Smooth muscle cell of the brain vasculature (primary cell): ENCODE measurements at regions not wholly inside any gene's neighbourhood (a gene's known extent, or its start where the extent isn't known, plus 50 kb on each side); places are given as distances from the start of the nearest gene placed in this dataset.

Source experiments
- DNase-seq: peaks from one replicate; pipeline ENCODE4 v3.0.0-alpha.2; 2012; ENCODE audit warnings: low read depth, low spot score

- DNase-seq = no peak
Observed at GRCh38 chr2:2849464-2850217, 518.6 kb upstream of the MYT1L start.

GRCh38 chr2:2848621-2849333 lies 517.7 kb upstream of the MYT1L start:
- DNase-seq = no peak

GRCh38 chr2:2848198-2848597 lies 517.1 kb upstream of the MYT1L start:
- no peak for DNase-seq

- no peak for DNase-seq
Observed at GRCh38 chr2:2847209-2847676, 516.2 kb upstream of the MYT1L start.

- DNase-seq = no peak
Observed at GRCh38 chr2:2846332-2847208, 515.5 kb upstream of the MYT1L start.

GRCh38 chr2:2845806-2846315 lies 514.8 kb upstream of the MYT1L start:
- DNase-seq = no peak

- no peak for DNase-seq
Observed at GRCh38 chr2:2845267-2845666, 514.2 kb upstream of the MYT1L start.

GRCh38 chr2:2843969-2844548 lies 513.0 kb upstream of the MYT1L start:
- DNase-seq = no peak

GRCh38 chr2:2842466-2842865 lies 511.4 kb upstream of the MYT1L start:
- no peak for DNase-seq

- DNase-seq = no peak
Observed at GRCh38 chr2:2840681-2841300, 509.7 kb upstream of the MYT1L start.

GRCh38 chr2:2839782-2840531 lies 508.9 kb upstream of the MYT1L start:
- DNase-seq = no peak

GRCh38 chr2:2839393-2839781 lies 508.3 kb upstream of the MYT1L start:
- DNase-seq = no peak

GRCh38 chr2:2838548-2838845 lies 507.4 kb upstream of the MYT1L start:
- DNase-seq = no peak

- no peak for DNase-seq
Observed at GRCh38 chr2:2837746-2838547, 506.9 kb upstream of the MYT1L start.

GRCh38 chr2:2836343-2837070 lies 505.4 kb upstream of the MYT1L start:
- no peak for DNase-seq

GRCh38 chr2:2834516-2835254 lies 503.6 kb upstream of the MYT1L start:
- no peak for DNase-seq

- no peak for DNase-seq
Observed at GRCh38 chr2:2834105-2834504, 503.0 kb upstream of the MYT1L start.

- no peak for DNase-seq
Observed at GRCh38 chr2:2832657-2833056, 501.6 kb upstream of the MYT1L start.
